ENCODE measurements at regions not wholly inside any gene's neighbourhood (a gene's known extent, or its start where the extent isn't known, plus 50 kb on each side); places are given as distances from the start of the nearest gene placed in this dataset.

GRCh38 chr14:38618514-38618913 lies 362.6 kb upstream of the CLEC14A start:
- TF ChIP-seq PPARG (CRISPR knock-in tag; conservative IDR thresholded peaks at IDR 0.05): no peak
- peak; percentile 63 for TF ChIP-seq CTCF (CRISPR knock-in tag; IDR thresholded peaks at IDR 0.05)
- TF ChIP-seq KDM1A (CRISPR knock-in tag; IDR thresholded peaks at IDR 0.05): no peak
- no peak for TF ChIP-seq ZNF276 (CRISPR knock-in tag; IDR thresholded peaks at IDR 0.05; ENCODE audit: low read depth)

Data from HepG2 (cell line).